ENCODE measurements at regions not wholly inside any gene's neighbourhood (a gene's known extent, or its start where the extent isn't known, plus 50 kb on each side); places are given as distances from the start of the nearest gene placed in this dataset.

DNA sequence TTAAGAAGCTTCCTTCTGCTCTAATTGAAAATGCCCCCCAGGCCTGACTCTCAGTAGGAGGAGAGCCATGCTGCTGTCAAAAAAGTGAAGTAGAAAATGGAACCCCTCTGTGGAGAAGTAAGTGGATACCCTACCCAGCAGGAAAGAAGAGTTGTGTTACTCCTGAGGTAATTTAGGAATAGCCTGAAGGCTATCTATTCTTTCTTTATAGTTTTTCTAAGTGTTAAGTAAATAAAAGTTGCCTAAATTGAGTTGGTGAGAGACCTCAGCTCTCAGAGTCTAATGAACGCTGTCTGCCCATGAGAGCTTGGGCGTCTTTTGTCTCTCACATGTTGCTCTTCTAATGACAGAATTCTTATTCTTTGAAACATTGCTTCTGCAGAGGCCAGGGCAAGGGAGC, 116.2 kb downstream of the NSUN3 start:
- DNase-seq = no peak
- H3K27me3 ChIP-seq = no peaks in the 10 kb centered on the region
- H3K9me3 ChIP-seq = no peaks in the 10 kb centered on the region
- no peak overlapping the region for H3K4me3 ChIP-seq
- no peaks in the 10 kb centered on the region for H3K36me3 ChIP-seq

DNA sequence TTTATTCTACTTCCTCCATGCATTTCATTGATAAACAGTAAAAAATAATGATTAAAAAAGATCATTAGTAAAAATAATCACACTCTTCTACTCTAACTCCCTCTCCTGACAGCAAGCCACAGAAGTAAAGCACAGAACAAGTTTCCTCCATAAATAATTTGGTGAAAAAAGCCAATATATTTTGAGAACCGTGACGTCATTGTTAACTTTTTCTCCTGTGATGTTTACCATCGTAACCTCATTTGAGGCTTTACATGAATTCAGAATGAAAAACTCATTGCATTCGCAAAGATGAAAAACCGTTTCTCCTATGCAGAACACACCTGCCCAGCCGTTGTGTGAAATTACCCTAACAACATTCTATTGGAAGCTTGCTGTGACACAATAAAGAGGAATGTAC, 120.7 kb downstream of the NSUN3 start:
- DNase-seq = no peak
- H3K4me3 ChIP-seq = no peak overlapping the region
- no peaks in the 10 kb centered on the region for H3K36me3 ChIP-seq
- no peaks in the 10 kb centered on the region for H3K9me3 ChIP-seq
- H3K27me3 ChIP-seq = no peaks in the 10 kb centered on the region

DNA sequence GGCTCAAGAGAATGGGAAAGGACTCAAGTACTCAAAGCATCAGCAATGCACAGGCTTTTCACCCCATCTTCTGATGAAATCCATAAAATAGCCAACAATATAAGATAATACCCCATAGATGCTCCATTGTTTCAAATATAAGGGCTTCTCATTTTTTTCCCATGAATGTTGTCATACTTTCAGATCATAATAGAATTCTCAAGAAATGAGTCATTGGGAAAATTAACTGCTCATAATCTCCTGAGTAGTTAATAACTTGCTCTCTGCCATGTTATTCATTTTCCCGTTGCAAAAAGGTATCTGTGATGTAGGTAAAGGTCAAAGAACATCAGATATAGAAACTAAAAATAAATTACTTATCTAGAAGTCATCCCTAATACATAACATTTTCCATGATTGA, 121.9 kb downstream of the NSUN3 start:
- no peaks in the 10 kb centered on the region for H3K36me3 ChIP-seq
- H3K27me3 ChIP-seq = no peaks in the 10 kb centered on the region
- no peak for DNase-seq
- H3K9me3 ChIP-seq = no peaks in the 10 kb centered on the region
- H3K4me3 ChIP-seq = no peak overlapping the region

DNA sequence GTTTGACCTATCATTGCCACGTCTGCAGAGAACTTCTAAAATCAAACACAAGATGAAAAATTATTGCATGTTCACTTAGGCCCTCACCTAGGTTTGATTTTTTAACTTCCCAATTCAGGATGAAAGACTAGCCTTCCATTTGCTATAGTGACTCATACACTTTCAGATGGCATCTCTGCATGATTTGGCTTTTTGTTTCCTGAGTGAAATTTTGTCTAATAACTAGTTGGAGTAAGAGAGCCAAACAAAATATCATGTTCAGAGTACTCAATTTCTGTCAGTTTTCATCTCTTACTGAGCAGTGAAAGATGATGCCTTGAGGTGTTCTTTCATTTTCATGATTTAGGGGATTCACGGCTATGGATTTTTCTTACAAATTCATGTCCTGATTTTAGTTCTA, 122.9 kb downstream of the NSUN3 start:
- DNase-seq = no peak
- no peaks in the 10 kb centered on the region for H3K27me3 ChIP-seq
- H3K36me3 ChIP-seq = no peaks in the 10 kb centered on the region

DNA sequence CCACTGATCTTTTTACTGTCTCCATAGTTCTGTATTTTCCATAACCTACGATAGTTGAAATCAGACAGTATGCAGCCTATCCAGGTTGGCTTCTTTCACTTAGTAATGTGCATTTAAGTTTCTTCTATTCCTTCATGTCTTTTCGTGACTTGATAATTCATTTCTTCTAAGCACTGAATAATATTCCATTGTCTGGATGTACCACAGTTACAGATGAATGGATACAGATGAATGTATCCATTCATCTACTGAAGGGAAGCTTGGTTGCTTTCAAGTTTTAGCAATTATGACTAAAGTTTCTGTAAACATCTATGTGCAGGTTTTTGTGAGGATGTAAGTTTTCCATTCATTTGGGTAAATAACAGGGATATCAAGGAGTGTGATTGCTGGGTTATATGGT, 124.8 kb downstream of the NSUN3 start:
- no peaks in the 10 kb centered on the region for H3K9me3 ChIP-seq
- DNase-seq = no peak
- H3K27me3 ChIP-seq = no peaks in the 10 kb centered on the region
- H3K36me3 ChIP-seq = no peaks in the 10 kb centered on the region
- H3K4me3 ChIP-seq = no peak overlapping the region

More for the DNA sequence above, 122.9 kb downstream of the NSUN3 start:
- H3K4me3 ChIP-seq = no peak overlapping the region
- H3K9me3 ChIP-seq = no peaks in the 10 kb centered on the region

DNA sequence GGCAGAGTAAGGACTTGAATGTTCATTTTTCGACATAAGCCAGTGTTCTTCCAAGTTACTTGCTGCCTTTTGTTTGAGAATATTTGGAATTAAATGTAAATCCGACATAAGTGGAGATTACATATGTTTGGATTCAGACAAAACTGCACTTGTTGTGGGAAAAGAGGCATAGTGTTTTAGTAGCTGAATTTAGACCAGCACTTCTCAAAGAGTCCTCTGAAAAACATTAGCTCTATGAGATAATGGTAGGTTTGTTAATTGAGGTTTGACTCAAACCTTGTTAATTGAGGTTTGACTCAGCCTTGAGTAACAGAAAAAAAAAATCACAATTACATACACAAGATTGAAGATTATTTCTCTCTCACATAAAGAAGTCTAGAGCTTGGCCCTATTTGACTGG, 132.5 kb downstream of the NSUN3 start:
- no peaks in the 10 kb centered on the region for H3K27me3 ChIP-seq
- DNase-seq = no peak
- H3K36me3 ChIP-seq = no peaks in the 10 kb centered on the region
- no peak overlapping the region for H3K4me3 ChIP-seq
- no peaks in the 10 kb centered on the region for H3K9me3 ChIP-seq

DNA sequence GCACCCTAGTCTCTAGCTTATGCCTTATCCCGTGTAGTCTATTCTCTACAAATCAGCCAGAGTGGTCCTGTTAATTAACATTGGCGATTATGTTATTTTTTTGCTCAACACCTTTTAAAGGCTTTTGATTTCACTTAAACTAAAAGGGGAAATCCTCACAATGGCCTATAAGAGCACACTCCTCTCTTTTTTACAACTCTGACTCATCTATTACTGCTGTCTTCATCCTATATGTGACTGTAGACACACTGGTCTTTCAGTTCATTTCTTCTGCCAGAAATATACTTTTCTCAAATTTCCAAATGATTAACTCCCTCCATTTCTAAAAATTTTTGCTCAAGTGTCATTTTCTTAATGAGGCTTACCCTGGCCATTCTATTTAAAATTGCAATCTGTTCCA, 143.4 kb downstream of the NSUN3 start:
- H3K36me3 ChIP-seq = no peaks in the 10 kb centered on the region
- no peak for DNase-seq
- no peak overlapping the region for H3K4me3 ChIP-seq
- H3K9me3 ChIP-seq = no peaks in the 10 kb centered on the region
- H3K27me3 ChIP-seq = no peaks in the 10 kb centered on the region

DNA sequence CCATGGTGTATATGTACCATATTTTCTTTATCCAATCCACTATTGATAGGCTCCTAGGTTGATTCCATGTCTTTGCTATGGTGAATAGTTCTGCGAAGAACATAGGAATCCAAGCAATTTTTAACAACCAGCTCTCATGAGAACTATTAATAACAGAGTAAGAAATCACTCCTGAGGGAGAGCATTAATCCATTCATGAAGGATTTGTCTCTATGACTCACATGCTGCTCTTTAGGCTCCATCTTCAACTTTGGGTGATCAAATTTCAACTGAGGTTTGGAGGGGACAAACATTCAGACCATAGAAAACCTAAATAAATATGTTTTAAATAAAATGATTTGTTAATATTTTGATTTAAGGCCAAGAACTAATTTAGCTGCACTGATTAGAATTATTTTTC, 147.4 kb downstream of the NSUN3 start:
- H3K9me3 ChIP-seq = no peaks in the 10 kb centered on the region; the same call in 1 of the 2 replicates
- no peak overlapping the region for H3K4me3 ChIP-seq
- no peaks in the 10 kb centered on the region for H3K27me3 ChIP-seq
- DNase-seq = no peak
- H3K36me3 ChIP-seq = no peaks in the 10 kb centered on the region

DNA sequence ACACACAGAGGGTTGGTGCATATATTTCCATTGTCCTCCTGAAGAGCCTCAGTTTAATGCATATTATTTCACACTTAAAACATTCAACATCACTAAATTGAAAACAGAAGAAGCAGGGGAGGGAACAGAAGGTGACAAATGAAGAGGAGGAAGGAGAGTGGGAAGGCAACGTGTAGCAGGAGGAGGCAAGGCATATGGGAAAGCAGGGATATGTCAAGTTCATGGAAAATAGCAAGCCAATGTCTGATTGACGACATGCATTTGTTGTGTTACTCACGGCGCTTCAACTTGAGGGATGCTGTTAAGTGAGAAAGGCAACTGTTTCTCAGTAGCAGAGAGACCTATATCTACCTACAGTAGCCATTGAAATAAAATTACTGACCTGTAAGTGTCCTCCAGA, 154.5 kb downstream of the NSUN3 start:
- no peaks in the 10 kb centered on the region; the same call in 1 of the 2 replicates for H3K9me3 ChIP-seq
- H3K27me3 ChIP-seq = no peaks in the 10 kb centered on the region
- H3K36me3 ChIP-seq = no peaks in the 10 kb centered on the region
- no peak overlapping the region for H3K4me3 ChIP-seq
- DNase-seq = no peak

DNA sequence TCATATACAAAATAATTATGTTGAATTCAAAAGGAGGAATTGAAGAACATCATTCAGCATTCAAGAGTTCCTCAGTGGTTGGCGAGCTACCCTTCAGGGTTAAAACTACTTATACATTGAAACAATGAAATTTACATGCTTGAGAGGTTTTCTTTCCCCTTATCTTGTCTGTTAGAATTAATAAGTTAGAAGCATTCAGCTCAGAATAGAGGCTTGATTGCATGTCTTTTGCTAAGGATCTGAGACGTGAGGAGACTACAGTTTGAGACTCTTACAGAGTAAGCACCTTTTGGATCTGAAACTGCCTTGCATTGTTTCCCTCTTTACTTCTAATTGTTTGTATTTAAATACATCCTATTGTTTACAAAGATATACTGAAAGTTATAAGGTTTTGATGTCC, 157.6 kb downstream of the NSUN3 start:
- no peak for DNase-seq
- Histone ChIP-seq H3K36me3 (no peaks in the 10 kb centered on the region), H3K27me3 (no peaks in the 10 kb centered on the region), H3K9me3 (no peaks in the 10 kb centered on the region), H3K4me3 (no peak overlapping the region)

DNA sequence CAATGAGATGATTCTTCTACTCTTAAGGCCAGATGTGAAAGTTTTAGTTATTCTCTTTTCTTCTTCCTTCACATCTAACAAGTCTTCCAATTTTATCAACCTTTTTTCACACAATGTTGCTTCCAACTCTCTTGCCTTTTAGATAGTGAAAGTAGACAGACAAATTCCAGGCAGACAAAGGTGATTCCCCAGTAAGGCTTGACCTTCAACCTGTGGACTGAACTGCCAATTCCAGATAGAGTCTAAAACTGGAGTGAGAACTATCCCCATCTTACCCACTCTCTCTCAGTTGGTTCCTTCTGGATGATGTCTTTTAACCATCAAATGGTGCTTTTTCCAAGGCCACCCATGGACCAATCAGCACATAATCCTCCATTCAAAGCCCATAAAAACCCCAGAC, 159.0 kb downstream of the NSUN3 start:
- Histone ChIP-seq H3K27me3 (no peaks in the 10 kb centered on the region), H3K36me3 (no peaks in the 10 kb centered on the region), H3K4me3 (no peak overlapping the region), H3K9me3 (no peaks in the 10 kb centered on the region)
- DNase-seq = no peak

DNA sequence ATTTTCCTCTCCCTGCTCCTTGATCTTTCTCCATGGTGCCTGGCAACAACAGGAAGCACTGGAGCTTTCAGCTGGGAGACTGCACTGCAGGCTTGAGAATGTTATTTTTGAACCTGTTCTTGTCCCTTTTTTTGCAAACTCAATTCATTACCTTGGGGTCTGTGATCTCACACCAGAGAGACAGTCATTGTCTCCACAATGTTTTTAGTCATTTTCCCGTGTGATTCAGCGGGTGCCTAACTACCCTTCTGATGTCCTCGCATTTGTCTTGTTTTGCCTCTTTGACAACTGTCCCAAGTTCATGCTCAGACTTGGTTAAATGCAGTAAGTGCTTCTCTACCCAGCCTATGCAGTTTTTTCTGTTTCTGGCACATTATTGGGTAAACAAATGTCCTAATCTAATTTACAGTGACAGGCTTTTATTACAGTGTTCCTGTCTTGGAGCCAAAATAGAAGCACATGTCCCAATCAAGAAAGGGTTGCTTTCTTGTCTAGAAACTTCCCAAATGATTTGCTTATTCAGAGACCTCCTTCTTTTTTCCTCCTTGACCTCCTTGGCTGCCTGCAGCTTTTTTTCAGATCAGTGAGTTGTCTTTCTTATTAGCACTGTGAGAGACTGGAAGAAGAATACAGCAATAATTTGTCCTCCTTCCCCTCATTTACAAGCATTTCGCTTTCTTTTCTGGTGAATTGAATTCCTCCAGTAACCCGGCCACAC, 162.4 kb downstream of the NSUN3 start:
- Histone ChIP-seq H3K36me3 (no peaks in the 10 kb centered on the region), H3K4me3 (no peak overlapping the region), H3K27me3 (no peaks in the 10 kb centered on the region), H3K9me3 (no peaks in the 10 kb centered on the region)
- DNase-seq = no peak

DNA sequence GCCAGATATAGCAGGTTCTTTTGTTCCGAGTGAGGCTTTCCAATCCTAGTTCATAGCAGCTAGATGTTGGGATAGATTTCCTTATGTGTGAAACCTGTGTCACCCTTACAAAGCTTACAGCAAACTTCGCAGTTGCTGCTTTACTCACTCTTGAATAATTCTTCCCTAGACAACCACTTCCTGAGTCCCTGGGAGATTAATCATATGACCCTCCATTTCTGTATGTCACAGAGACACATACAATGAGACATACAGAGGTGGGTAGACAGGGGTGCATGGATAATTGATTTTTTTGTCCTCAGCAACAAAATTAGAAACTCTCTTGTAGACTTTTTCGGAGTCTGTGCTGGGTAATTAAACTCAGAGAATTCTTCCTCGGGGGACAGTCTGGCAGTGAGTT, 163.2 kb downstream of the NSUN3 start:
- Histone ChIP-seq H3K36me3 (no peaks in the 10 kb centered on the region), H3K27me3 (no peaks in the 10 kb centered on the region), H3K4me3 (no peak overlapping the region), H3K9me3 (no peaks in the 10 kb centered on the region)
- no peak for DNase-seq

DNA sequence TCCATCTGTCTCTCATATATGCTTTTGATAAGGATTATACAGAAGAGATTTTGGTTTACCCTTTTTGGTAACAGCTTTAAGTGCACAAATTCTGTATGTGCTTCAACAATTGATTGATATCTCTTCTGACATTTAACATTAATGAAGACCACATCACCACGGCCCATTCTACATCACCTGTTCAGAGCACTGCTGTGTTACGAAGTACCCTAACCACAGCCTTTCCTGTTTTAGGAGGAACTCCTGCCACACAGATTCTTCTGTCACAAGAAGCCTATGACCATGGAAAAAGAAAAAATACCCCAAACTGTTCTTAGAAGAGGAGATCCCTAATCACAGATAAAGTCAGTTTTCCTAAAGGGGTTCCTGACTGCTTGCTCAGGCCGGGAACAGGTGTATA, 170.1 kb downstream of the NSUN3 start:
- no peak for DNase-seq
- no peaks in the 10 kb centered on the region for H3K27me3 ChIP-seq

DNA sequence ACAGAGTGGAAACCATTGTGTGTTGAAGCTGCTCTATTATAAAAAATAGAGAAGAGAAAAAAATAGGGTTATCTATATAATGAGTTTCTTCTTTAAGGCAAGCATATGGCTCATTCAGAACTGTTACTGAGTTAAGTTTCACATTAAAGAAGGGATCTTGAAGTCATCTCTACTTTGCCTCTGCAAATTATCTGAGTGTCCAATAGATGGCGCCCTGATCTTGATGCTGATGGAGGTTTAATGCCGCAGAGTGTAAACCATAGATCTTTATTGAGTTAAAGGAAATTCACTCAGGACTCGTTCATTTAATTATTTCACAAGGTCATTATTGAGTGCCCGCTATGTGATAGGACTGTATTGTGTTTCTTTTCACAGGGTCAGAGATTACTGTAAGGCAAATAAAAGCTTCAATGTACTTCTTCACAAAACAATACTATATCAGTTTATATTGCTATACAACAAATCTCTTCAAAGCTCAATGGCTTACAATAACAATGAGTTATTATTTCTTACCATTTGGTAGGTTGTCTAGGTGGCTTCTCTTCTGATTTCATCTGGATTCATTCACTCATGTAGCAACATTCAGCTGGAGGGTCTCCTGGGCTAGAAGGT, 171.4 kb downstream of the NSUN3 start:
- Histone ChIP-seq H3K36me3 (no peaks in the 10 kb centered on the region), H3K4me3 (no peak overlapping the region), H3K9me3 (no peaks in the 10 kb centered on the region), H3K27me3 (no peaks in the 10 kb centered on the region)
- no peak for DNase-seq

More for the DNA sequence above, 170.1 kb downstream of the NSUN3 start:
- no peaks in the 10 kb centered on the region for H3K9me3 ChIP-seq
- no peak overlapping the region for H3K4me3 ChIP-seq
- no peaks in the 10 kb centered on the region for H3K36me3 ChIP-seq

DNA sequence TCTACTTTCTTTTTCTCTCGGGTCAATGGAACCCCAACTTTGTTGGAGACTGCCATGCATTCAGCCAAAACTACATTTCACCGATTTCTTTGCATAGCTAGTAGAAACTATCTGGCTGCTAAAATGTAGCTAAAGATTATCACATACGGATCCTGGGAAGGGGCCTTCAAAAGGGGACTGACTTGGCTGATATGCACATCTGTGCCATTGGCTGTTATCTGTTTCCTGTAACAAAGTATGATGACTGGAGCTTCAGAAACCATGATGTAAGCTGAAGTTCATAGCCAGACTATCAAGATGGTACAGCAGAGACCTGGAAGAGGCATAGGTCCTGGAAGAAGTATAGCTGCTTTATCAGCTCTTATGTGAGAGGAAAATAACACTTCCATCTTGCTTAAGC, 179.1 kb downstream of the NSUN3 start:
- no peak for DNase-seq
- no peaks in the 10 kb centered on the region for H3K9me3 ChIP-seq
- no peaks in the 10 kb centered on the region for H3K36me3 ChIP-seq
- H3K4me3 ChIP-seq = no peak overlapping the region
- no peaks in the 10 kb centered on the region; the same call in 1 of the 2 replicates for H3K27me3 ChIP-seq

DNA sequence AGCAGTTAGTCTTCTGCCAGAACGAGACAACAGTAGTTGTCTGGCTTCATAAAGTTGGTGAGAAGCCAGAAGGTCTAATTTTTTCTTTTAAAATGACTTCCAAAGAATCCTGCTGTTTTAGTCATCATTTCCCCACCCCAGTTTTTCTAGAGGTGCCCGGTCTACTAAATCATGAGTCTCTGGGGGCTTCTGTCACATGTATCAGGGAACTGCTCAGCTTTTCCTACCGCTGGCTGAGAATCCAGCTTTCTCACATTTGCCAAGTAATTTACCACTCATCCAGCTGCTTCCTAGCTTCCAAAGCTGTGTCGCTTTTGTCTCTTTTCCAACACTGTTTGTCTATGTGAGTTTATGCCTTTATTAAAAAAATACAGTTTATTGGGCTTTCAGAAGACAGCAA, 183.3 kb downstream of the NSUN3 start:
- Histone ChIP-seq H3K36me3 (no peaks in the 10 kb centered on the region), H3K4me3 (no peak overlapping the region), H3K9me3 (no peaks in the 10 kb centered on the region), H3K27me3 (no peaks in the 10 kb centered on the region; the same call in 1 of the 2 replicates)
- peak; percentile 51 for DNase-seq

DNA sequence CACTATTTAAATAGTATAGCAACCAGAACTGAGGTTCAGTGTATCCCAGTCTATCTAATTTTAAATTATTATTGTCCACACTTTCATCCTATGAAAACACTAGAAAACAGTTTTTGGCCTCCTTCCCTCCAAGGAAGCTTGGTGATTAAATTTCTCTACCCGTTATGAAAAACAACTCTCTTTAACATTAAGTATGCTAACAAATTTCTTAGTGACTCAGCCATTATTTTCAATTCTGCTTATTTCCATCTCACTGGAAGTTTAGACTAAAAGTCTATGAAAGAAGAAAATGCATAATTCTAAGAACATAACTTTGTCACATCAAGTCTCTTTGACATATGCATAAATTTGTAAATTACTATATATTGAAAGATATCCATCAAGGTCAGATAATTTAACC, 185.2 kb downstream of the NSUN3 start:
- H3K4me3 ChIP-seq = no peak overlapping the region
- no peaks in the 10 kb centered on the region; the same call in 1 of the 2 replicates for H3K27me3 ChIP-seq
- no peaks in the 10 kb centered on the region for H3K9me3 ChIP-seq
- DNase-seq = no peak
- no peaks in the 10 kb centered on the region for H3K36me3 ChIP-seq
